Stimulated activated CD4-positive, alpha-beta T cell treated with anti-CD3 and anti-CD28 coated beads, Interleukin-1b, Interleukin-23, amount 100 ng/mL, for 4 hours (primary cell): ENCODE measurements at regions not wholly inside any gene's neighbourhood (a gene's known extent, or its start where the extent isn't known, plus 50 kb on each side); places are given as distances from the start of the nearest gene placed in this dataset.

Source experiments
- DNase-seq, 2 donors: peaks; one replicate each; pipeline ENCODE4 v3.0.0-alpha.2; 2020; ENCODE audit warnings: low read depth in 2 of 2

DNA sequence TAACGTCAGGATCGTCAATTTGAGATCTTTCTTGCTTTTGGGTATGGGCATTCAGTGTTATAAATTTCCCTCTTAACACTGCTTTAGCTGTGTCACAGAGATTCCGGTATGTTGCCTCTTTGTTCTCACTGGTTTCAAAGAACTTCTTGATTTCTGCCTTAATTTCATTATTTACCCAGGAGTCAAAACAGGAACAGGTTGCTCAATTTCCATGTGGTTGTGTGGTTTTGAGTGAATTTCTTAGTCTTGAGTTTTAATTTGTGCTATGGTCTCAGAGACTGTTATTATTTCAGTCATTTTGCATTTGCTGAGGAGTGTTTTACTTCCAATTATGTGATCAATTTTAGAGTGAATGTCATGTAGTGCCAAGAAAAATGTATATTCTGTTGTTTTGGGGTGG, 153.1 kb downstream of the PCDH17 start:
- no peak for DNase-seq

DNA sequence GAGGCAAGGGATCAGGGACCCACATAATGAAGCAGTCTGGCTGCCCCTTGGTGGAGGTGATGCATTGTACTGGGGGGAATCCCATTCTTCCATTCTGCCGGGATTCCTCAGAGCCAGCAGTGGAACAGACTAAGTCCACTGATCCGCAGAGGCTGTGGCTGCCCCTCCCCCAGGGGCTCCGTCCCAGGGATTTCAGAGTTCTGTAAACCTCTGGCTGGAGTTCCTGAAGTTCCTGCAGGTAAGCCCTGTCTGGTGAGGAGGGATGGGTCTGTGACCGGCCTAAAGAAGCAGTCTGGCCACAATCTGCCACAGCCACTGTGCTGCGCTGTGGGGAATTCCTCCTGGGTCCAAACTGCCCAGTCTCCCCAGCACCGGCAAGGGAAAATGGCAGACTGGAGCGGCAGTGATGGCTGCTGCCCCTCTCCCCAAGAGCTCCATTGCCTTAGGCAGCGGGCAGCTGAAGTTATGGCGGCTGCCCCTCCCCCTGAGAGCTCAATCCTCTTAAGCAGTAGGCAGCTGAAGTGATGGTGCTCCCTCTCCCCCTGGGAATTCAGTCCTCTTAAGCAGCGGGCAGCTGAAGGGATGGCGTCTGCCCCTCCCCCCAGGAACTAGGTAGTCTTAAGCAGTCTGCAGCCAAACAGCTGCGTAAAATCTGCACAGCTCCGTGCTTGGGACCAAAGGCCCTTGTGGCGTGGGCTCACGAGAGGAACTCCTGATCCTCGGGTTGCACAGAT, 155.7 kb downstream of the PCDH17 start:
- DNase-seq = no peak

DNA sequence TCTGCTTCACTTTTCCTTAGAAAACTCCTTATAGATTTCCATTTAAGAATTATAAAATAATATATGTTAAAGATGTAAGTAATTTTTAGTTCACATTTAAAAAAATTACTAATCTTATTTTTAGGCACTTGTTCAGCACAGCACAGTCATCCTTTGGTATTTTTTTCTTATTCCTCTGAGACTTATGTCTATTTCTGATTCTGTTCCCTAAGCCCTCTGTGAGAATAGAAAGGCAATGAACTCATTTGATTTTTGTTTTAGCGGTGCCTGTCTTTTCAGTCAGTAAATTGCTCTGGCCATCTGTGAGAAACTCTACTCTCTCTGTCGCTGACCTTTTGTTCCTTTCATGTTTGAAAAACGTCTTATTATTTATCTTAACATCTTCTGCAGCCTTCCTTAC, 168.1 kb downstream of the PCDH17 start:
- no peak for DNase-seq

GRCh38 chr13:57813651-57814050, 182.1 kb downstream of the PCDH17 start:
- DNase-seq = no peak

GRCh38 chr13:57815600-57815999, 184.1 kb downstream of the PCDH17 start:
- no peak for DNase-seq

- DNase-seq = no peak
Observed at GRCh38 chr13:57820924-57821323, 189.4 kb downstream of the PCDH17 start.

DNA sequence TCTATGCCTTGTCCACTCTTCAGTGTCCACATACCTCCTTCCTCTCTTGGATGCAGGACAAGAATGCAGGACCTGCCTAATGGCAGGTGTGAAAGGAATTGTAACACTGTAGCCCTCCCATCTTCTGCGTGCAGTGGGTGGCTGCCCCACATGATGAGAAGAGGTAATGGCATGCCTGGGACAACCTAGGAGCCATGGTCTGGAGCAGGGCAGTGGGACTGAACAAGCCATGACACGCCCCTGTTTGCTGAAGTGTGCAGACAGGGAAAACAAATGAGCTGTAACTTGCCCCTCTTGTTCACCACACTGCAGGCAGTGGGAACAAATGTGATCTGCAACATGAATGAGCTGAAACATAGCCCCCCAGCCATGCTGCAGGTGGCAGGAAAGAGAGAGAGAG, 192.2 kb downstream of the PCDH17 start:
- DNase-seq = no peak

DNA sequence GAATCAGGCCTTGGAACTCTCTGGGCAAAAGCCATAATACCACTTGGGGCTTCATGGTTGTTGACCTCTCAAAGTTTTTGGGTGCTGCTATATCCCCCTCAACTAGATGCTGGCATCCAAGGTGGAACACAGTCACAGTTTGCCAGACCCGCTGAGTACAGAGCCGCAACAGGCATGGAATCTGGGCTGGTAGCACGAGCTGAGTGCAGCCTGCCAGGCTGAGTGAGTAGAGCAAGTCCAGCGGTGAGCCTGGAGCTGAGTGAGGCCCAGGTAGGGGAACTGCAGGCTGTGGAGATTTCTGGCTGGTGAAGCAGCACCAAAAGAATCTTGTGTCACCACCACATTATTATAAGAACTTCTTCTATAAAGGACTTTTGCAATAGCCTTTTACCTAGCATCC, 192.6 kb downstream of the PCDH17 start:
- no peak for DNase-seq

DNA sequence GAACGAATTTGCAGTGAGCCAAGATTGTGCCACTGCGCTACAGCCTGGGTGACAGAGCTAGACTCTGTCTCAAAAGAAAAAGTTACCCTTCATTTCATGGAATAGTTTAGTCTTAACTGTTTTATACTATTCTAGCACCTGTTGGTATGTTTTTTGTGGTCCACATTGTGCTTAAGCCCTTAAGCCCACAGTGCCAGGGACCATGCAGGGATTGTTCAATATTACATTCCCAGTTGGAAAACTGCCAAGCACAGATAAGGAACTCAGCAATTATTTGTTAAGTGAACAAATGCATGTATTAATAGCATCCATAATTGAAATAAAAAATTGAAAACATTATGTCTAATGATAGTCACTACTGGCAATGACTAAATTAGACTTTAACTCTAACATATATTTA, 193.5 kb downstream of the PCDH17 start:
- no peak for DNase-seq

DNA sequence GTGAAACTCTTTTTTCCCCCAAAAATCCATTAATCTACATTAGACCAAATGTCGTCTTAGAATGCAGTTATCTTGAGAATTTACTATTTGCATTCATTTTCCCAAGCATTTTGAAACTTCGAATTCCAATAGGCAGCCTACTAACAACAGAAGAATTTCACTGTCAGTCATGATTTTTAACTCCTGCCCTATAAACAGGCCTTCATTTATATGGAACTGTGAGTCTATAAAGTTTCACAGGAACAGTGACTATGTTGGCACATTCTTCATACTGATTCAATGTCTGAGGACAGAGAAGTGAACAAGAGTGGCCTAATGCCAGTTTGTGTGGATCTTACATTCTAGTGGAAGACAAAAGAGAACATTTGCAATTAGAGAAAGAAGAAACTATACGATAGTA, 198.0 kb downstream of the PCDH17 start:
- no peak for DNase-seq

GRCh38 chr13:57832187-57832586, 200.6 kb downstream of the PCDH17 start:
- DNase-seq = no peak

GRCh38 chr13:57837801-57838200, 206.3 kb downstream of the PCDH17 start:
- no peak for DNase-seq

DNA sequence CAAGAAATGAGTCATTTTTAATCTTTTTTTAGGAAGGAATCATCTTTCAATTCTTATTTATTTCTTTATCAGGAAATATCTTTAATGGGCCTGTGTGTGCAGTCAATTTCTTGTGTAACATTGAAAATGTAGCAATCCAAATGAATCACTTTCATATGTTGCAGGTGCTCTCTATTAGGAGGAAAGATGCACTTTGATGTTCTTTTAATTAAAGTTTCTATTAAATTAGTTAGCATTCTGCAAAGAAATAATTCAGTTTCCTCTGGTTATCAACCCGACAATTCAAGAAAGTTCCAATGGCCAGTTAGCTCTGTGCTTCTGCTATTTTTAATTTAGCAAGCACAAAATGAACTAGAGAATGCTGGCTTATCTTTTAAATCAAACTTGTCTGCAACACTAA, 212.0 kb downstream of the PCDH17 start:
- DNase-seq = no peak

DNA sequence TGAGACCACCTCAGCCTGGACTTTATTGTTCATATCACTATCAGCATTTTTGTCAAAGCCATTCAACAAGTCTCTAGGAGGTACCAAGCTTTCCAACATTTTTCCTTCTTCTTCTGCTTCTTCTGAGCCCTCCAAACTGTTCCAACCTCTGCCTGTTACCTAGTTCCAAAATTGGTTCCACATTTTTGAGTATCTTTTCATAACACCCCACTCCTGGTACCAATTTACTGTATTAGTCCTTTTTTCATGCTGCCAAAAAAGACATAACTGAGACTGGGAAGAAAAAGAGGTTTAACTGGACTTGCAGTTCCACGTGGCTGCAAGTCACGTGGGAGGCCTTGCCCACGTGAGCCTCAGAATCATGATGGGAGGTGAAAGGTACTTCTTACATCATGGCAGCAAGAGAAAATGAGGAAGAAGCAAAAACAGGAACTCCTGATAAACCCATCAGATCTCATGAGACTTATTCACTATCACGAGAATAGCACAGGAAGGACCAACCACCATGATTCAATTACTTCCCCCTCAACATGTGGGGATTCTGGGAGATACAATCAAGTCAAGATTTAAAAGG, 215.1 kb downstream of the PCDH17 start:
- DNase-seq = no peak

- no peak for DNase-seq
Observed at GRCh38 chr13:57857945-57858344, 226.4 kb downstream of the PCDH17 start.

DNA sequence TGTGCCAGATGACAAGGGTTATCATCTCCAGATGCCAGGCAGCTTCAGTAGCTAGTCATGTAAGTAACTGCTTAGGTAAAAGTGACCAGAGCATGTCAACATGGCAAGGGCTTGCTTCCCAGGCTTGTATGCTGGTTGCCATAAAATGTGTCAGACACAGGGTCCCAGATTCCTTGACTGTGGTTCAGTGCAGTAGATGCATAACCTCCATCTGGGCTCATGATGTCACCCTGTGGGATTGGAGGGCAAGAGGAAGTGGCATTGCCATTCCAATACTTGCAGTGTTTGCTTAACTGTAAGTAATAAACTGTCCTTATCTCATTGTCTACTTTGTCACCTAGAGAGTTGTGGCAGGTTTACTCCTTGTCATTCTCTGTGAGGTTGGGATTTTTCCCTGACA, 226.8 kb downstream of the PCDH17 start:
- no peak for DNase-seq

DNA sequence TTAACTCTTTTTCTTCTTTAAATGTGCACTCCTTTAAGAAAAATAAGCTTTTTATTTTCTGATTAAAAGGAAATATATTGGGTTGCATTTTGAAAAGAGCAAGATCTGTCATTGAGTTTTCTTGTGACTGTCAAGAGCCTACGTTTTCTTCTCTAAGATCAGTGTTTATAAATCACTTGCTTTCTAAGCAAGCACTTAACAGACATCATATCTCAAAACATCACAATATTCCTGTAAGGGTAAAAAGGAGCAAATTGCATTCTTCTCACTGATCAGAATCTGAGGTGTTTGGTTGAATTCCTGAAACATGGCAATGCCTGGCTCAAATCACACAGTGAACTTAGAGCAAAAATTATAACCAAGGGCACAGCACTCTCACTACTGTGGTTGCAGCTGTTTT, 231.3 kb downstream of the PCDH17 start:
- no peak for DNase-seq

GRCh38 chr13:57865600-57866294, 234.2 kb downstream of the PCDH17 start:
- DNase-seq = no peak

GRCh38 chr13:57874530-57874929, 243.0 kb downstream of the PCDH17 start:
- DNase-seq = no peak

GRCh38 chr13:57877601-57878000, 246.1 kb downstream of the PCDH17 start:
- no peak for DNase-seq

GRCh38 chr13:57878291-57878690, 246.7 kb downstream of the PCDH17 start:
- no peak for DNase-seq

DNA sequence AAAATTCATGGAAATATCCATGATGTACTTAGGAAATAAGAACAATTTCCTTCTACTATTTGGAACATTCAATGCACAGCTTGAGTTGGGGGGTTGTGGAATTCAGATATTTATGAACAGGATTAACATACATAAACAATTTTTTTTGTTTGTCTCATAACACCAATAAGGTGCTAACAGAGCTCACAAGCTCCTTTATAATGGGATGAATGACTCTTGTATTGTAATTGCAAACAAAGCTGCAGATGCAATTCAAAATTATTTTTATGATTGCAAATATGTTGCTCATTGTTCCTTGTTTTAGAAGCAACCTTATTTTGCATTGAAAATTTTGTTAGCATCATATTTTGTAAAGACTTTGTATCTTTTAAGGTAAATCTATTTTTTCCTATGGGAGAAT, 265.7 kb downstream of the PCDH17 start:
- DNase-seq = no peak

DNA sequence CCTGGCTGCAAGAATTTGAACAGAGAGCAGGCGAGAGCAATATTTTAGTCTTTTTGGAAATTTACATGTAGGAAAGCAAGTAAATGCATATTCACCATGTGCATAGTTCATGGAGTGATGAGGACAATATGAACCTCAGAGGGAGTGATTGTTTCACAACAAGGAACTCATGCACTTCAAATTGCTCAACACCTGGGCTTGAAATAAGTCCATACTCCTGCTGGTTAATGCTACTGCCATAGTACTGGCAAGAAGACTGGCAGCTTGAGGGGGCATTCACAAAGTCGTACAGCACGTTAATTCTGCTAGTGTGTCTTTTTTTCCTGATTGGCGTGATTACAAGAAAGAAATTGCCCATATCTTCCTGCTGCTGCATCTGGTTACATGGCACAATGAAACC, 267.6 kb downstream of the PCDH17 start:
- DNase-seq = no peak
